Cardiac muscle cell (in vitro differentiated cells and primary cell): ENCODE measurements at regions not wholly inside any gene's neighbourhood (a gene's known extent, or its start where the extent isn't known, plus 50 kb on each side); places are given as distances from the start of the nearest gene placed in this dataset.

ENCODE experiments used
- DNase-seq, 2 donors: peaks; one replicate each; pipeline versions ENCODE4 v3.0.0 to v3.0.0-alpha.2; 2010 to 2017; ENCODE audit warnings: low read depth in 1 of 2, low spot score in 1 of 2
- H3K27ac ChIP-seq: fragments of 200-600 bp; sonication (generic); 2 replicates; pipeline ENCODE4 v1.5.1; 2016
- H3K27me3 ChIP-seq: fragments of 200-600 bp; sonication (generic); 2 replicates; pipeline ENCODE4 v1.6.0; 2016; ENCODE audit warnings: control low read depth
- H3K36me3 ChIP-seq: fragments of 200-600 bp; sonication (generic); 2 replicates; pipeline ENCODE4 v1.5.1; 2016; ENCODE audit warnings: control low read depth
- H3K4me1 ChIP-seq: fragments of 200-600 bp; sonication (generic); 2 replicates; pipeline ENCODE4 v1.8.1; 2017; ENCODE audit warnings: low read depth, mild to moderate bottlenecking, mixed run types
- H3K4me3 ChIP-seq: fragments of 200-600 bp; sonication (generic); 2 replicates; pipeline ENCODE4 v1.5.1; 2016; ENCODE audit warnings: mild to moderate bottlenecking
- H3K9me3 ChIP-seq: fragments of 200-600 bp; sonication (generic); 2 replicates; pipeline ENCODE4 v1.5.1; 2017; ENCODE audit warnings: low read depth, mild to moderate bottlenecking, control low read depth
- CTCF ChIP-seq: IDR thresholded peaks from 2 replicates; pipeline ENCODE4 v1.5.1; 2012; ENCODE audit warnings: low read depth, mild to moderate bottlenecking, low read length

DNA sequence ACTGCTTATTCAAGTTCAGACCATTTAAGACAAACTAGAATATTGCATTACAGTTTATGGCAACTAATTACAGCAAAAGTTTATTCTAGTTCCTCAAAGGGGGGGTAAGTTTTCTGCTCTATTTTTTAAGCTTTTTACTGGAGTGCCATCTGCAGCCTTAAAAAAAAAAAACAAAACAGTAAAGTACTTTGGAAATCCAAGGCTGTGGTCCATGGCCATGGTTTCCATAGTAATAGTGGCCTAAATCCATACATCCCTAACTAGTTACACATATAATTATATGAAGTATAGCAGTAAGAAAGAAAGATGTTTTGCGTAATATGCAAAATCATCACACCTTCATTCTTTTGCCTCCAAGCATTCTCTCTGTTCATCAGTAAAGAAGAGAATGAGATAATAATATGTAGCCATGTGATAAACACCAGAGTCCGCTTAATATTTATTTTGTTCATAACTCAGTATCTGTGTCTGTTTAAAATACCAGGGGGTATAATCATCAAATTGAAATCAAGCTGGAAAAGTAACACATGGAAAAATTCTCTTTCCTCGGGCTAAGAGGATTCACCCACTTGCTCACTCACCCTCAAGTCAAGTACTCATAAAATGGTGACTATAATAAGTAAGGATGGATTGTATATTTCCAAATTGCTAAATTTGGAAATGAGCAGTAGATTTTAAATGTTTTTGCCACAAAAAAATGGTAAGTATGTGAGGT, 301.1 kb upstream of the RND3 start:
- Histone ChIP-seq H3K9me3 (no peaks in the 10 kb centered on the region), H3K4me1 (no peaks in the 10 kb centered on the region), H3K36me3 (no peaks in the 10 kb centered on the region), H3K27me3 (no peaks in the 10 kb centered on the region), H3K4me3 (no peak overlapping the region), H3K27ac (no peak overlapping the region)
- peak in 1 of 2 donors; percentile 11 for DNase-seq
- no peak for TF ChIP-seq CTCF

DNA sequence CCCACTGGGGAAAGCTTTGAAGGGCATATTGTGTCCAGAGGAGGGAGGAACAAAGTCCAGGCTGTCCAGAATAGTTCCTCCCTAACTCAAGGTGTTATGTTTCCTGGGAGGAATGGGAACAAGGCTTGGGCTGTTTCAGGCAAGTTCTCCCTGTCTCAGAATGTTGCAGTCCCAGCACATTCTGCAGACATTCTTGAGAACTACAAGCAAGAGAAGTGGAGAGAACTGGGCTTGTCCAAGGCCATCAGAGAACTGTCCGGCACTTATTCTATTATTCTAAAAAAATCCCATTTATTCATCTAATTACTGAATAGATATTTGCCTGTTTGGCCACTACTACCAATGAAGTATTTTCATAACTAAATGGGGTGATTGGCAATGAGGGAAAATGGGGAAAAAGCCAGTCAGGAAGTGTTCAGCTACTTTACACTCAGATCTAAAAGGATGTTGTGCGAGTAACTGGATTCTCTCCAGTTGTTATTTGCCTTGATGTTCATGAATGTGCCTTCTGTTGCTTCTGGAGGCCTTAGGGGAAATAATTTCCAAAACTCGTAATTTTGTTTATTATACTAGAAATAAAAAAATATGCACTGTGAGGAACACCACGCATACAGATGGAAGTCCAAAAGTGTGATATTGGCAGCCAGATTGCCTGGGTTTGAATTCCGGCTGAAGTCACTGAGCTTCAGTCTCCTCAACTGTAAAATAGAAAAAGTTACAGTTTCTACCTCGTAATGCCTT, 300.1 kb upstream of the RND3 start:
- no peak overlapping the region for H3K27ac ChIP-seq
- H3K4me3 ChIP-seq, result no peak overlapping the region
- H3K36me3 ChIP-seq, result no peaks in the 10 kb centered on the region
- H3K9me3 ChIP-seq, result no peaks in the 10 kb centered on the region
- TF ChIP-seq CTCF, result no peak
- no peaks in the 10 kb centered on the region for H3K27me3 ChIP-seq
- no peak for DNase-seq
- no peaks in the 10 kb centered on the region for H3K4me1 ChIP-seq

GRCh38 chr2:150784389-150784788, 296.9 kb upstream of the RND3 start:
- Histone ChIP-seq H3K36me3 (no peaks in the 10 kb centered on the region), H3K4me1 (no peaks in the 10 kb centered on the region), H3K27ac (no peak overlapping the region), H3K27me3 (no peaks in the 10 kb centered on the region), H3K4me3 (no peak overlapping the region), H3K9me3 (no peaks in the 10 kb centered on the region)
- no peak for DNase-seq
- TF ChIP-seq CTCF, result no peak

GRCh38 chr2:150783896-150784295, 296.4 kb upstream of the RND3 start:
- TF ChIP-seq CTCF, result no peak

GRCh38 chr2:150783015-150783414, 295.5 kb upstream of the RND3 start:
- DNase-seq, result peak in 1 of 2 donors; percentile 28
- TF ChIP-seq CTCF, result no peak

More at GRCh38 chr2:150783896-150784295, 296.4 kb upstream of the RND3 start:
- no peak overlapping the region for H3K4me3 ChIP-seq
- DNase-seq, result no peak
- H3K27me3 ChIP-seq, result no peaks in the 10 kb centered on the region
- H3K27ac ChIP-seq, result no peak overlapping the region
- H3K9me3 ChIP-seq, result no peaks in the 10 kb centered on the region
- no peaks in the 10 kb centered on the region for H3K36me3 ChIP-seq
- H3K4me1 ChIP-seq, result no peaks in the 10 kb centered on the region

More at GRCh38 chr2:150783015-150783414, 295.5 kb upstream of the RND3 start:
- Histone ChIP-seq H3K36me3 (no peaks in the 10 kb centered on the region), H3K4me3 (no peak overlapping the region), H3K9me3 (no peaks in the 10 kb centered on the region), H3K27ac (no peak overlapping the region), H3K27me3 (no peaks in the 10 kb centered on the region), H3K4me1 (no peaks in the 10 kb centered on the region)
